ENCODE measurements at regions not wholly inside any gene's neighbourhood (a gene's known extent, or its start where the extent isn't known, plus 50 kb on each side); places are given as distances from the start of the nearest gene placed in this dataset.
"Not testable (repeated sequence)": the region's sequence is repeated elsewhere in the genome, so short reads cannot be mapped to it uniquely, and the experiment has no call there.

GRCh38 chr18:15026041-15026440, 278.1 kb downstream of the ANKRD30B start:
- not testable (repeated sequence) for TF ChIP-seq CTCF, POLR2A (IDR thresholded peaks at IDR 0.05)

Data from Peyer's patch (tissue), 4 donors.